Epithelial cell of esophagus (primary cell): ENCODE measurements at regions not wholly inside any gene's neighbourhood (a gene's known extent, or its start where the extent isn't known, plus 50 kb on each side); places are given as distances from the start of the nearest gene placed in this dataset.
"Not testable (repeated sequence)": the region's sequence is repeated elsewhere in the genome, so short reads cannot be mapped to it uniquely, and the experiment has no call there.

Source experiments
- DNase-seq: peaks from one replicate; pipeline ENCODE4 v3.0.0; 2010; ENCODE audit warnings: low read depth
- H3K4me3 ChIP-seq: 2 replicates; pipeline ENCODE4 v1.5.1; 2011; ENCODE audit warnings: mild to moderate bottlenecking, low read length, control low read depth
- CTCF ChIP-seq: IDR thresholded peaks from 2 replicates; pipeline ENCODE4 v1.5.1; 2011; ENCODE audit warnings: low read depth, mild to moderate bottlenecking, low read length, control low read depth, inconsistent platforms; ENCODE audit not compliant: insufficient read depth; ENCODE audit errors: missing control alignments

DNA sequence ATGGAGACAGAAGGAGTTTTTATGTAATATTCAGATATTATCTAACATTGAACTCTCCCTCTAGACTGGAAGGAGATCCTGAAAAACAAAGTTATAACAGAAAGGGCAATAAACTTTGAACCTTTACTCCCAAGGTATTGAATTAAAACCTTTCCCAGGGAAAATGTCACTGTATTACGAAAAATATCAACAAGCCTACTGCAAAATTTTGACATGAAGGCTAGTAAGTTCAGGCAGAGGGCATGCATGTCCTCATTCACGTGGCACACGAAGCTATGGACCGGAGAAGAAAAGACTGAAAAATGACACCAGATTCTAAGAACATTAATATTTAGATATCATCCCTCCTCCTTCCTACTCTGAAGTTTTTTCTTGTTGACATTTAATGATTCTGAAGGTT is 638.8 kb downstream of the LRRC70 start:
- no peak for TF ChIP-seq CTCF
- no peak overlapping the region for H3K4me3 ChIP-seq
- DNase-seq, result no peak

- no peak overlapping the region for H3K4me3 ChIP-seq
- no peak for DNase-seq
- TF ChIP-seq CTCF, result no peak
These were observed 634.6 kb downstream of the LRRC70 start for GRCh38 chr5:63213256-63213655.

- no peak for TF ChIP-seq CTCF
These were observed 633.0 kb downstream of the LRRC70 start for GRCh38 chr5:63211448-63212132.

DNA sequence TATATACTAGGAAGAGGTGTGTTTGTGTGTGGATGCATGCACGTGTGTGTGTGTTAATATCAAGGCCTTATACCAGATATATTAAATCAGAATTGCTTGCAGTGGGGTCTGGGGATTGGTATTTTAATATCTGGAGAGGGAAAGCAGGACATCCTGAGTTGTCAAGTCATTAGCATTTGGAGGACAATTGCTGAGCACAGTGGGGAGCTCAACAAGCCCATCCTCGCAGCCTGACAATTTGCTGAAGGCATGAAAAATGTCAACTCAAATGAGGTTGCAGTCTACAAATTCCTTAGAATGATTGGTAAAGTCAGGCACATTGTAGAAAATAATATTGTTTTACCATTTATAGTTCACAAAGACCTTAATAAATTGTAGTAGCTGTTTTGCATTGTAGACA is 627.4 kb downstream of the LRRC70 start:
- H3K4me3 ChIP-seq, result no peak overlapping the region
- TF ChIP-seq CTCF, result no peak
- DNase-seq, result no peak

More at GRCh38 chr5:63211448-63212132, 633.0 kb downstream of the LRRC70 start:
- H3K4me3 ChIP-seq, result no peak overlapping the region
- no peak for DNase-seq

DNA sequence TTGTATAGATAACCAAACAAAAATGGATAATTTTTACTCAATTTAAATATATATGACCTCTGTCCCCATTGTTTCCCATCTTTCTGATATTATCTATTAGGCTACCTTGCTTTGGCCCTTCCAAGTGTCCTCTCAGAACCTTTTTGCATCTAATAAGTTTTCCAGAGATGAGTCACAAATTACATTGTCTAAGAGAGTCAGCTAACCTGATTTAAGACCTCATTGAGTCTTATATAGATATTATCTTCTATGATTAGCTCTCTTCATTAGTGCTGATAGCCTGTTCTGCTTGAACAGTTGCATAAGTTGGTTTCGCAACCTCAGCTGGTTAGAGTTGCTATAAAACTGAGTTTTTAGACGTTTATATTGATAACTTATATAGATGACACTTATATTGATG is 623.1 kb downstream of the LRRC70 start:
- TF ChIP-seq CTCF, result no peak
- H3K4me3 ChIP-seq, result no peak overlapping the region
- DNase-seq, result peak; percentile 5

- DNase-seq, result no peak
- TF ChIP-seq CTCF, result no peak
- H3K4me3 ChIP-seq, result no peak overlapping the region
These were observed 615.5 kb downstream of the LRRC70 start for GRCh38 chr5:63194126-63194525.

DNA sequence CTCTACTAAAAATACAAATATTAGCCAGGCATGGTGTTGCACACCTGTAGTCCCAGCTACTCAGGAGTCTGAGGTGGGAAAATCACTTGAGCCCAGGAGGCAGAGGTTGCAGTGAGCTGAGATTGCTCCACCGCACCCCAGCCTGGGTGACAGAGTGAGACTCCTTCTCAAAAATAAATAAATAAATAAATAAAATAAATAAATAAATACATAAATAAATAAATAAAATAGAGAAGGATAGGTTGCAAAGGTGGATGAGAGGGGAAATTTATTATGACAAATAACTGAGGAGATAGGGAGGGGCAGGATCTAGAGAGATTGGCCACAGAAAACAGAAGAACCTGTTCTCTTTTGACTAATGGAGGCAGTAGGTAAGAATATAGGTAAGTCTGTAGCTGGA is 601.6 kb downstream of the LRRC70 start:
- DNase-seq, H3K4me3 ChIP-seq: not testable (repeated sequence)
